ENCODE measurements at regions not wholly inside any gene's neighbourhood (a gene's known extent, or its start where the extent isn't known, plus 50 kb on each side); places are given as distances from the start of the nearest gene placed in this dataset.
A peak's percentile ranks its signal among the peaks of the same experiment; 100 is the strongest.

GRCh38 chr1:88210103-88210787 lies 473.8 kb upstream of the PKN2 start (continued):
- TF ChIP-seq YY1 (IDR thresholded peaks at IDR 0.05) (no peak), FOXA2 (IDR thresholded peaks at IDR 0.05) (no peak), GABPA (IDR thresholded peaks at IDR 0.05 in 1 of 2, conservative IDR thresholded peaks at IDR 0.05 in 1 of 2) (no peak)

- Histone ChIP-seq H3K4me1 (ENCODE audit: control insufficient read depth in 4 of 4, insufficient read depth in 4 of 4, low read length in 3 of 4) (no peaks in the 10 kb centered on the region), H3K9ac (ENCODE audit: low read depth in 1 of 2, low read length in 2 of 2) (no peak overlapping the region), H3K27me3 (ENCODE audit: control insufficient read depth in 4 of 4, insufficient read depth in 4 of 4, low read length in 3 of 4) (no peaks in the 10 kb centered on the region), H3K27ac (ENCODE audit: low read depth in 1 of 2, low read length in 2 of 2) (no peak overlapping the region), H3K9me3 (ENCODE audit: control insufficient read depth in 4 of 4, low read length in 3 of 4) (no peaks in the 10 kb centered on the region), H3K4me3 (ENCODE audit: low read depth in 1 of 3, low read length in 3 of 3) (no peak overlapping the region), H3K36me3 (ENCODE audit: control insufficient read depth in 4 of 4, insufficient read depth in 3 of 4, low read depth in 1 of 4, low read length in 3 of 4) (no peaks in the 10 kb centered on the region)
- 85% methylated on average over 4 of the region's 4 CpGs for WGBS
- no peak for DNase-seq (ENCODE audit: low spot score)
- TF ChIP-seq RAD21 (IDR thresholded peaks at IDR 0.05) (peak in 1 of 2 donors; percentile 21), FOXA2 (IDR thresholded peaks at IDR 0.05) (no peak)
Measured at GRCh38 chr1:88216441-88216840, 467.6 kb upstream of the PKN2 start.

GRCh38 chr1:88217386-88217785 lies 466.7 kb upstream of the PKN2 start:
- Histone ChIP-seq H3K27me3 (ENCODE audit: control insufficient read depth in 4 of 4, insufficient read depth in 4 of 4, low read length in 3 of 4) (no peaks in the 10 kb centered on the region), H3K36me3 (ENCODE audit: control insufficient read depth in 4 of 4, insufficient read depth in 3 of 4, low read depth in 1 of 4, low read length in 3 of 4) (no peaks in the 10 kb centered on the region), H3K4me1 (ENCODE audit: control insufficient read depth in 4 of 4, insufficient read depth in 4 of 4, low read length in 3 of 4) (no peaks in the 10 kb centered on the region), H3K9ac (ENCODE audit: low read depth in 1 of 2, low read length in 2 of 2) (no peak overlapping the region), H3K27ac (ENCODE audit: low read depth in 1 of 2, low read length in 2 of 2) (no peak overlapping the region), H3K9me3 (ENCODE audit: control insufficient read depth in 4 of 4, low read length in 3 of 4) (no peaks in the 10 kb centered on the region), H3K4me3 (ENCODE audit: low read depth in 1 of 3, low read length in 3 of 3) (no peak overlapping the region)
- no peak for TF ChIP-seq EGR1 (IDR thresholded peaks at IDR 0.05; ENCODE audit: low read depth in 2 of 2)
- no peak for TF ChIP-seq NR2F2 (IDR thresholded peaks at IDR 0.05)
- no peak for TF ChIP-seq GABPA (IDR thresholded peaks at IDR 0.05 in 1 of 2, conservative IDR thresholded peaks at IDR 0.05 in 1 of 2)
- no peak for TF ChIP-seq ZBTB33 (IDR thresholded peaks at IDR 0.05)
- no peak for TF ChIP-seq HNF4A (conservative IDR thresholded peaks at IDR 0.05)
- TF ChIP-seq RAD21 (IDR thresholded peaks at IDR 0.05) = no peak
- WGBS = 83% methylated on average over 2 of the region's 2 CpGs
- DNase-seq (ENCODE audit: low spot score) = no peak

GRCh38 chr1:88219521-88219920 lies 464.6 kb upstream of the PKN2 start:
- H3K9me3 ChIP-seq (ENCODE audit: control insufficient read depth in 4 of 4, low read length in 3 of 4) = no peaks in the 10 kb centered on the region
- no peaks in the 10 kb centered on the region for H3K36me3 ChIP-seq (ENCODE audit: control insufficient read depth in 4 of 4, insufficient read depth in 3 of 4, low read depth in 1 of 4, low read length in 3 of 4)
- no peaks in the 10 kb centered on the region for H3K27me3 ChIP-seq (ENCODE audit: control insufficient read depth in 4 of 4, insufficient read depth in 4 of 4, low read length in 3 of 4)
- 92% methylated on average over 3 of the region's 3 CpGs for WGBS
- no peak overlapping the region for H3K4me3 ChIP-seq (ENCODE audit: low read depth in 1 of 3, low read length in 3 of 3)
- no peak overlapping the region for H3K9ac ChIP-seq (ENCODE audit: low read depth in 1 of 2, low read length in 2 of 2)
- no peak overlapping the region for H3K27ac ChIP-seq (ENCODE audit: low read depth in 1 of 2, low read length in 2 of 2)
- TF ChIP-seq FOXA2 (IDR thresholded peaks at IDR 0.05) = no peak
- DNase-seq (ENCODE audit: low spot score) = no peak
- no peaks in the 10 kb centered on the region for H3K4me1 ChIP-seq (ENCODE audit: control insufficient read depth in 4 of 4, insufficient read depth in 4 of 4, low read length in 3 of 4)

- no peak overlapping the region for H3K4me3 ChIP-seq (ENCODE audit: low read depth in 1 of 3, low read length in 3 of 3)
- no peaks in the 10 kb centered on the region for H3K36me3 ChIP-seq (ENCODE audit: control insufficient read depth in 4 of 4, insufficient read depth in 3 of 4, low read depth in 1 of 4, low read length in 3 of 4)
- no peak overlapping the region for H3K27ac ChIP-seq (ENCODE audit: low read depth in 1 of 2, low read length in 2 of 2)
- no peaks in the 10 kb centered on the region for H3K4me1 ChIP-seq (ENCODE audit: control insufficient read depth in 4 of 4, insufficient read depth in 4 of 4, low read length in 3 of 4)
- DNase-seq (ENCODE audit: low spot score) = no peak
- H3K9ac ChIP-seq (ENCODE audit: low read depth in 1 of 2, low read length in 2 of 2) = no peak overlapping the region
- TF ChIP-seq RAD21 (IDR thresholded peaks at IDR 0.05) = no peak
- TF ChIP-seq EGR1 (IDR thresholded peaks at IDR 0.05; ENCODE audit: low read depth in 2 of 2) = no peak
- no peak for TF ChIP-seq TAF1 (conservative IDR thresholded peaks at IDR 0.05)
- TF ChIP-seq YY1 (IDR thresholded peaks at IDR 0.05) = no peak
- no peak for TF ChIP-seq FOXA1 (IDR thresholded peaks at IDR 0.05)
- TF ChIP-seq HNF4A (conservative IDR thresholded peaks at IDR 0.05) = no peak
- H3K27me3 ChIP-seq (ENCODE audit: control insufficient read depth in 4 of 4, insufficient read depth in 4 of 4, low read length in 3 of 4) = no peaks in the 10 kb centered on the region
- no peaks in the 10 kb centered on the region for H3K9me3 ChIP-seq (ENCODE audit: control insufficient read depth in 4 of 4, low read length in 3 of 4)
- 83% methylated on average over 2 of the region's 2 CpGs for WGBS
Measured at GRCh38 chr1:88221411-88221810, 462.7 kb upstream of the PKN2 start.
